K562 (cell line): ENCODE measurements at regions not wholly inside any gene's neighbourhood (a gene's known extent, or its start where the extent isn't known, plus 50 kb on each side); places are given as distances from the start of the nearest gene placed in this dataset.
A peak's percentile ranks its signal among the peaks of the same experiment; 100 is the strongest.

Experiments used
- ATAC-seq: fragments of 200-7000 bp; cut with Tn5 transposase; 3 replicates; pipeline ENCODE4 v1.9.1; 2020; ENCODE audit warnings: moderate library complexity
- BruUV-seq: library from RNA; stranded (reverse); fragments of 400-500 nt; replicated peaks from 2 replicates; lab custom pipeline; 2021; lab: Mats Ljungman, UMichigan
- CTCF ChIA-PET: fragments of 300-600 bp; formaldehyde crosslinking; extraction: SDS; loops from one replicate; lab custom pipeline; 2021; ENCODE audit warnings: low intra/inter-chr PET ratio; lab: Yijun Ruan, JAX
- POLR2A ChIA-PET: fragments of 300-600, 350-650 bp; sonication (Branson Sonifier 250); formaldehyde crosslinking; extraction: SDS; loops from one replicate; lab custom pipeline; 2021; ENCODE audit warnings: antibody characterized with exemption, inconsistent platforms; lab: Yijun Ruan, JAX
- DNase-seq, 4 experiments: peaks; one replicate each; pipeline versions ENCODE4 v3.0.0 to v3.0.0-alpha.2; 2011 to 2018; ENCODE audit warnings: low spot score in 3 of 4, mixed read lengths in 3 of 4; ENCODE audit errors: extremely low read depth in 1 of 4
- FAIRE-seq: peaks from 2 replicates; lab custom pipeline; 2011; peaks lifted over from hg19 to GRCh38; lab: Jason Lieb, UNC
- H2AFZ ChIP-seq: 2 replicates; pipeline ENCODE4 v1.6.0; 2011; ENCODE audit warnings: low read depth, low read length, control low read depth, inconsistent platforms
- H3K27ac ChIP-seq: fragments of 200-600 bp; 3 replicates; pipeline ENCODE4 v1.8.0; 2011; ENCODE audit warnings: low read depth, mild to moderate bottlenecking, control low read depth, inconsistent platforms, low read length, moderate library complexity, mixed read lengths; ENCODE audit errors: extremely low read depth
- H3K27me3 ChIP-seq, 2 experiments: fragments of 300-600 bp in 1 of 2; 2 replicates in 1 of 2; 3 replicates in 1 of 2; pipeline versions ENCODE4 v1.6.0 to v1.8.0; 2011; ENCODE audit warnings: inconsistent platforms in 2 of 2, low read length in 2 of 2, mild to moderate bottlenecking in 1 of 2, mixed read lengths in 1 of 2, moderate library complexity in 1 of 2; ENCODE audit not compliant: control insufficient read depth in 2 of 2, insufficient read depth in 2 of 2
- H3K36me3 ChIP-seq: fragments of 300-600 bp; 3 replicates; pipeline ENCODE4 v1.8.0; 2011; ENCODE audit warnings: mild to moderate bottlenecking, low read length, inconsistent platforms; ENCODE audit not compliant: control insufficient read depth, insufficient read depth
- H3K4me1 ChIP-seq, 2 experiments: fragments of 200-600 bp in 1 of 2; replicated peaks in 1 of 2; 2 replicates in 1 of 2; 3 replicates in 1 of 2; pipeline versions ENCODE4 v1.5.1 to v1.8.0; 2011; ENCODE audit warnings: inconsistent platforms in 2 of 2, low read length in 2 of 2, mild to moderate bottlenecking in 1 of 2, mixed read lengths in 1 of 2, moderate library complexity in 1 of 2; ENCODE audit not compliant: control insufficient read depth in 2 of 2, insufficient read depth in 2 of 2
- H3K4me2 ChIP-seq: 2 replicates; pipeline ENCODE4 v1.6.1; 2011; ENCODE audit warnings: low read length, control low read depth, inconsistent platforms, mixed read lengths; ENCODE audit not compliant: insufficient read depth
- H3K4me3 ChIP-seq: fragments of 200-600 bp; sonication (generic), shearing (Covaris generic); 2 replicates; pipeline ENCODE4 v1.5.1; 2016; ENCODE audit warnings: control low read depth, inconsistent platforms
- H3K79me2 ChIP-seq: fragments of 200-600 bp; 3 replicates; pipeline ENCODE4 v1.8.0; 2011; ENCODE audit warnings: low read length, inconsistent platforms; ENCODE audit not compliant: control insufficient read depth, insufficient read depth
- H3K9ac ChIP-seq, 2 experiments: 2 replicates each; pipeline versions ENCODE4 v1.6.0 to v1.6.1; 2011; ENCODE audit warnings: low read depth in 2 of 2, low read length in 2 of 2, control low read depth in 1 of 2, inconsistent platforms in 1 of 2, mild to moderate bottlenecking in 1 of 2, mixed read lengths in 1 of 2; ENCODE audit not compliant: insufficient read depth in 1 of 2
- H3K9me1 ChIP-seq: one replicate; pipeline ENCODE4 v1.6.0; 2011; ENCODE audit warnings: inconsistent platforms, mild to moderate bottlenecking, low read length, moderate library complexity; ENCODE audit not compliant: control insufficient read depth, insufficient read depth
- H3K9me3 ChIP-seq: replicated peaks from 2 replicates; pipeline ENCODE4 v1.5.1; 2011; ENCODE audit warnings: low read depth, low read length, inconsistent platforms; ENCODE audit not compliant: control insufficient read depth, insufficient read depth
- H4K20me1 ChIP-seq: replicated peaks from 2 replicates; pipeline ENCODE4 v1.6.1; 2011; ENCODE audit warnings: low read length, inconsistent platforms, mixed read lengths; ENCODE audit not compliant: control insufficient read depth, insufficient read depth
- ARHGAP35 ChIP-seq: fragments of 450-650 bp; IDR thresholded peaks from 2 replicates; pipeline ENCODE4 v1.6.1; 2018; ENCODE audit not compliant: partially characterized antibody
- BDP1 ChIP-seq: IDR thresholded peaks from 3 replicates; pipeline ENCODE4 v1.6.1; 2011; ENCODE audit not compliant: insufficient read length, insufficient read depth
- EHMT2 ChIP-seq: fragments of 450-650 bp; IDR thresholded peaks from 2 replicates; pipeline ENCODE4 v1.6.1; 2018; ENCODE audit warnings: antibody characterized with exemption
- HBP1 ChIP-seq: fragments of 450-650 bp; formaldehyde crosslinking; IDR thresholded peaks from 2 replicates; pipeline ENCODE4 v1.4.0; 2022; ENCODE audit warnings: missing genetic modification characterization
- HDAC6 ChIP-seq: IDR thresholded peaks from 2 replicates; pipeline ENCODE4 v1.6.1; 2012; ENCODE audit warnings: low read depth, mild to moderate bottlenecking, control low read depth, inconsistent platforms, low read length, moderate library complexity
- LARP7 ChIP-seq: fragments of 450-650 bp; IDR thresholded peaks from 2 replicates; pipeline ENCODE4 v1.6.1; 2016
- OTX1 ChIP-seq: fragments of 450-650 bp; formaldehyde crosslinking; IDR thresholded peaks from 2 replicates; pipeline ENCODE4 v1.4.0; 2022; ENCODE audit warnings: mild to moderate bottlenecking
- POLR3G ChIP-seq: IDR thresholded peaks from 2 replicates; pipeline ENCODE4 v1.6.1; 2011; ENCODE audit not compliant: insufficient read length, insufficient replicate concordance; ENCODE audit errors: extremely low read depth
- ZBTB26 ChIP-seq: fragments of 450-650 bp; formaldehyde crosslinking; IDR thresholded peaks from 2 replicates; pipeline ENCODE4 v1.4.0; 2022; ENCODE audit warnings: missing genetic modification characterization
- WGBS: fragments of 100-300 bp; shearing (Covaris generic); methylation state at CpG from one replicate; pipeline ENCODE4 v1.1.6; 2016; ENCODE audit warnings: low coverage, mixed read lengths; ENCODE audit not compliant: insufficient coverage; ENCODE audit errors: missing lambda C conversion rate; 5-methylcytosine and 5-hydroxymethylcytosine counted together
- in situ Hi-C: fragments of 300-500 bp; cut with MboI; formaldehyde crosslinking; loops from 4 replicates; pipeline ENCODE4 v1.15.0; 2018; ENCODE audit warnings: inconsistent platforms, mixed read lengths
- intact Hi-C: fragments of 100-400 bp; cut with micrococcal nuclease; formaldehyde crosslinking; loops from 2 replicates; pipeline ENCODE4 v1.14.2; 2022

- H2AFZ ChIP-seq = no peak overlapping the region
- H3K4me3 ChIP-seq = no peak overlapping the region
- intact Hi-C loops (loop anchor here (10.0 kb wide), 1 partner anchor 537 kb away; no protein-coding TSS in a partner anchor), in situ Hi-C loops (no loop called here)
- no peak overlapping the region for H3K9ac ChIP-seq
- no peak overlapping the region for H3K27ac ChIP-seq
- no TSS peak for BruUV-seq
- FAIRE-seq = no peak
- no peak overlapping the region for H3K4me2 ChIP-seq
- TF ChIP-seq EHMT2 = 0 out of 2 replicates have a peak, but pooled peaks have one; percentile 27
- peak; percentile 83; the same call in 1 of the 2 replicates for TF ChIP-seq HBP1 (CRISPR knock-in tag)
- 0 out of 2 replicates have a peak, but pooled peaks have one; percentile 43 for TF ChIP-seq LARP7
- TF ChIP-seq ARHGAP35 = peak; percentile 23
- no peak for TF ChIP-seq HDAC6
- 0 out of 2 replicates have a peak, but pooled peaks have one; percentile 39 for TF ChIP-seq OTX1
- TF ChIP-seq POLR3G = no peak
- TF ChIP-seq BDP1 = no peak
- TF ChIP-seq ZBTB26 (CRISPR knock-in tag) = peak; percentile 28; the same call in 1 of the 2 replicates
- POLR2A ChIA-PET = no interaction called here
- H3K4me1 ChIP-seq = no peaks in the 10 kb centered on the region
- CTCF ChIA-PET = no interaction called here
- no peak for DNase-seq
- no peaks in the 10 kb centered on the region for H3K27me3 ChIP-seq
- no peaks in the 10 kb centered on the region for H3K9me1 ChIP-seq
- H3K9me3 ChIP-seq = no peaks in the 10 kb centered on the region
- H3K79me2 ChIP-seq = no peaks in the 10 kb centered on the region
- WGBS = 0% methylated on average over 1 of the region's 1 CpG
- no peak for ATAC-seq
- H4K20me1 ChIP-seq = no peaks in the 10 kb centered on the region
- H3K36me3 ChIP-seq = no peaks in the 10 kb centered on the region
These were observed 229.6 kb upstream of the TBC1D5 start for GRCh38 chr3:17972030-17972429.
